Activated naive CD4-positive, alpha-beta T cell treated with anti-CD3 and anti-CD28 coated beads, Interleukin-2, amount 10 ng/mL, durations not matched to agents 7 days and 5 days (primary cell): ENCODE measurements at regions not wholly inside any gene's neighbourhood (a gene's known extent, or its start where the extent isn't known, plus 50 kb on each side); places are given as distances from the start of the nearest gene placed in this dataset.

Source experiments
- CTCF ChIA-PET: fragments of 350-600 bp; sonication (Branson Sonifier 250); formaldehyde crosslinking; loops from one replicate; lab custom pipeline; 2021; ENCODE audit warnings: antibody characterized with exemption; lab: Charles Lee
- DNase-seq: peaks from one replicate; pipeline ENCODE4 v3.0.0-alpha.2; 2020
- H3K27ac Mint-ChIP-seq: one replicate; pipeline ENCODE4 v1.8.0; 2021; ENCODE audit warnings: mild to moderate bottlenecking, moderate library complexity, mixed read lengths
- H3K27me3 Mint-ChIP-seq: one replicate; pipeline ENCODE4 v1.8.0; 2021; ENCODE audit warnings: mild to moderate bottlenecking, mixed read lengths
- H3K36me3 Mint-ChIP-seq: one replicate; pipeline ENCODE4 v1.8.0; 2021; ENCODE audit warnings: mixed read lengths
- H3K4me1 Mint-ChIP-seq: one replicate; pipeline ENCODE4 v1.8.0; 2021; ENCODE audit warnings: mixed read lengths
- H3K4me3 Mint-ChIP-seq: one replicate; pipeline ENCODE4 v1.8.0; 2021; ENCODE audit warnings: mild to moderate bottlenecking, moderate library complexity, mixed read lengths
- H3K9me3 Mint-ChIP-seq: one replicate; pipeline ENCODE4 v1.8.0; 2021; ENCODE audit warnings: mixed read lengths

DNA sequence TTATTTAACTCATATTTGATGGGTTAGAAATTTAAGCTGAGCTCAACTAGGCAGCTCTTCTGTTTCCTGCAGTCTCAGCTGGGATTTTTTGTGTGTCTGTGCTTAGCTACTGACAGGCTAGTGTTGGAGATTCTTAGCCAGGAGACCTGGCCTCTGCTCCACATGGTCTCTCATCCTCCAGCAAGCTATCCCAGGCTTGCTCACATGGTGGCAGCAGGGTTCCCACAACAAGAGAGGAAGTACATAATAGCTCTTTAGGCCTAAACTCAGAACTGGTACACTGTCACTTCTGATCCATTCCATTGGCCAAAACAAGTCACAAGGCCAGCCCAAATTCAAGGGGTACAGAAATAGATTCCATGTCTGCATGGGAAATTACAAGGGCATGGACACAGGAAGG is 406.2 kb downstream of the SUCLA2 start:
- CTCF ChIA-PET: interaction anchor here (1.0 kb wide), 1 partner anchor 180 kb away, joined by 4 read pairs; no protein-coding TSS in a partner anchor
- no peaks in the 10 kb centered on the region for H3K4me1 Mint-ChIP-seq
- no peak overlapping the region for H3K4me3 Mint-ChIP-seq
- peaks cover 22% of the 10 kb centered on the region for H3K9me3 Mint-ChIP-seq
- no peak for DNase-seq
- no peaks in the 10 kb centered on the region for H3K36me3 Mint-ChIP-seq
- H3K27me3 Mint-ChIP-seq: no peaks in the 10 kb centered on the region
- H3K27ac Mint-ChIP-seq: no peak overlapping the region

DNA sequence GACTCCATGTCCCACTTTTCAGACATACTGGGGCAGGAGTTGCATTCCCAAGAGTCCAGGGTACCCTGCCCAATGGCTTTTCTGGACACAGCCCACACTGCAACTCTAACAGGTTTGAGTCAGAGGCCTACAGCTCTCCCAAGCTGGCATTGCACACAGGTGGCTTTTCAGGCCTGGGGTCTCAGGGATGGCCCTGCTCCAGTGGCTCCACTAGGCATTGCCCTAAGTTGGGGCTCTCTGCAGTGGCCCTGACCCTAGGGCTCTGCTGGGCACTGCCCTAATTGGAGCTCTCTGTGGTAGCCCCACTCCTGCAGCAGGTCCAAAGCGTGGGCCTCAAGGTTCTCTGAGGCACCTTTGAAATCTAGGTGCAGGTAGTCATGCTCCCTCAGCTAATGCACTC is 408.8 kb downstream of the SUCLA2 start:
- Mint-ChIP-seq H3K36me3 (no peaks in the 10 kb centered on the region), H3K4me3 (no peak overlapping the region), H3K4me1 (no peaks in the 10 kb centered on the region), H3K27ac (no peak overlapping the region), H3K27me3 (no peaks in the 10 kb centered on the region), H3K9me3 (peaks cover 22% of the 10 kb centered on the region)
- no peak for DNase-seq
- CTCF ChIA-PET: no interaction called here

DNA sequence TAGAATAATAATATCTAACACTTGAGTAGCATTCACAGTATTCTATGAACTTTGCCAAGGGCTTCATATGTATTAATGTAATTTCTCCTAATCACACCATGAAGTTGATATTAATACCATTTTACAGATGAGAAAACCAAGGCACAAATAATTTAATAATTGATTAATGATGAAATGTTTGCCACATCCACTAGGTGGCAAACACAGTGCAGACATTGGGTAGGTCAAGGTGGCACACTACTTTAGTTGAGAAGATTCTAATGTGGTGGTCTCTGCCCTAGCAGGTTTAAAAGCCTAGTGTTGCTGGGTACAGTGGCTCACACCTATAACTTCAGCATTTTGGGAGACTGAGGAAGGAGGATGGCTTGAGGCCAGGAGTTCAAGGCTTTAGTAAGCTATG is 412.4 kb downstream of the SUCLA2 start:
- no peaks in the 10 kb centered on the region for H3K27me3 Mint-ChIP-seq
- H3K4me1 Mint-ChIP-seq: no peaks in the 10 kb centered on the region
- H3K36me3 Mint-ChIP-seq: no peaks in the 10 kb centered on the region
- no peak overlapping the region for H3K4me3 Mint-ChIP-seq
- CTCF ChIA-PET: no interaction called here
- no peak for DNase-seq
- peaks cover 20% of the 10 kb centered on the region for H3K9me3 Mint-ChIP-seq
- H3K27ac Mint-ChIP-seq: no peak overlapping the region

DNA sequence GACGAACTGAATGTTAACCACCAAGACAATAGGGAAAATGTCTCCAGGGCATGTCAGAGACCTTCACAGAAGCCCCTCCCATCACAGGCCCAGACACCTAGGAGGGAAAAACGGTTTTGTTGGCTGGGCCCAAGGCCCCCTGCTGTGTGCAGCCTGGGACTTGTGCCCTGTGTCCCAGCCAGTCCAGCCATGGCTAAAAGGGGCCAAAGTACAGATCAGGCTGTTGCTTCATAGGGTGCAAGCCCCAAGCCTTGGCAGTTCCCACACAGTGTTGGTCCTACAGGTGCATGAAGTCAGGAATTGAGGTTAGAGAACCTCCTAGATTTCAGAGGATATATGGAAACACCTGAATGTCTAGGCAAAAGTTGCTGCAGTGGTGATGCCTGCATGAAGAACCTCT is 428.7 kb downstream of the SUCLA2 start:
- no peaks in the 10 kb centered on the region for H3K27me3 Mint-ChIP-seq
- peaks cover 52% of the 10 kb centered on the region for H3K9me3 Mint-ChIP-seq
- H3K36me3 Mint-ChIP-seq: no peaks in the 10 kb centered on the region
- H3K4me1 Mint-ChIP-seq: no peaks in the 10 kb centered on the region
- no peak overlapping the region for H3K4me3 Mint-ChIP-seq
- no peak for DNase-seq
- CTCF ChIA-PET: no interaction called here
- H3K27ac Mint-ChIP-seq: no peak overlapping the region

DNA sequence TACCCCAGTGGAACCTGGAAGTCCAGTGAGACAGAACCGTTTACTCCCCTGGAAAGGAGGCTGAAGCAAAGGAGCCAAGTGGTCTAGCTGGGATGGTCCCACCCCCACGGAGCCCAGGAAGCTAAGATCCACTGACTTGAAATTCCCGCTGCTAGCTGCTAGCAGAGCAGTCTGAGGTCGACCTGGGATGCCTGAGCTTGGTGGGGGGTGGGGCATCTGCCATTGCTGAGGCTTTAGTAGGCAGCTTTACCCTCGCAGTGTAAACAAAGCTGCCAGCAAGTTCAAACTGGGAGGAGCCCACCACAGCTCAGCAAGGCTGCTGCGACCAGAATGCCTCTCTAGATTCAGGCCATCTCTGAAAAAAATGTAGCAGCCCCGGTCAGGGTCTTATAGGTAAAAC is 437.0 kb downstream of the SUCLA2 start:
- peaks cover 23% of the 10 kb centered on the region for H3K9me3 Mint-ChIP-seq
- no peaks in the 10 kb centered on the region for H3K27me3 Mint-ChIP-seq
- no peak overlapping the region for H3K4me3 Mint-ChIP-seq
- H3K27ac Mint-ChIP-seq: no peak overlapping the region
- DNase-seq: no peak
- no peaks in the 10 kb centered on the region for H3K4me1 Mint-ChIP-seq
- no peaks in the 10 kb centered on the region for H3K36me3 Mint-ChIP-seq
- CTCF ChIA-PET: no interaction called here

DNA sequence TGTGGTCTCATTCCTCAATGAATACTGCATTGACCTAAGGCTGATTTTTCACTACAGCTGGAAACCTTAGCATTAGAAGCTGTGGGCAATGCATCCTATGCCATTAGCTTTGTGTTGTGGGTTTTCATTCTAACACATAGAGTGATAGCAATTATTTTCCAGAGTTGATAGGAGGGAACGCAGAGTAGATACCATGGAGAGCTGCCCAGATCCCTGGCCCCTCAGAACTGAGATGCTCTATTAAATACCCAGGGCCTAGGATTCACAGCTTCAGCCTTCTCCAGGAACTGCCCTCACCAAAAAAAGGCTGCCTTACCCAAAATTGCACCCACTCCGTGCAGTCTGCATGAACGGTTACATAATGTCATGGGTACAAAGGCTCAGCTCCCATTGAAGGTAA is 444.4 kb downstream of the SUCLA2 start:
- CTCF ChIA-PET: no interaction called here
- no peaks in the 10 kb centered on the region for H3K4me1 Mint-ChIP-seq
- H3K4me3 Mint-ChIP-seq: no peak overlapping the region
- no peak for DNase-seq
- H3K27me3 Mint-ChIP-seq: no peaks in the 10 kb centered on the region
- no peaks in the 10 kb centered on the region for H3K36me3 Mint-ChIP-seq
- H3K9me3 Mint-ChIP-seq: no peaks in the 10 kb centered on the region
- H3K27ac Mint-ChIP-seq: no peak overlapping the region

DNA sequence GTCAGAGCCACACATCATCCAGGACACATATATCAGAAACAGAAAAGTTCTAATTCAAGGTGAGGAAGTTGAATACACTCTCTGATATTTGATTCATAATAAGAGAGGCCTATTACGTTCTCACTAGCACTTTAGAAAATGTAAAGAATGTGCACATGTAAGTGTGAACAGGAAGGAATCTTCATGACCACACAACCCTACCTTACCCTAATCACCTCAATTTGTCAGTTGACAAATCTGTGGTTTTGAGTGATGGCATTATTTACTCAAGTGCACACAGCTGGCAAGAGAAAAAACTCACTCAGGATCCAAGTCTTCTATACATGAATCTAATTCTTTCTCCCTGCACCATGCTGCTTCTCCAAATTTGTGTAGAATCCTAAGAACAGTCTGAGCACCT is 445.8 kb downstream of the SUCLA2 start:
- CTCF ChIA-PET: no interaction called here
- Mint-ChIP-seq H3K4me1 (no peaks in the 10 kb centered on the region), H3K27ac (no peak overlapping the region), H3K9me3 (no peaks in the 10 kb centered on the region), H3K27me3 (no peaks in the 10 kb centered on the region), H3K4me3 (no peak overlapping the region), H3K36me3 (no peaks in the 10 kb centered on the region)
- no peak for DNase-seq

DNA sequence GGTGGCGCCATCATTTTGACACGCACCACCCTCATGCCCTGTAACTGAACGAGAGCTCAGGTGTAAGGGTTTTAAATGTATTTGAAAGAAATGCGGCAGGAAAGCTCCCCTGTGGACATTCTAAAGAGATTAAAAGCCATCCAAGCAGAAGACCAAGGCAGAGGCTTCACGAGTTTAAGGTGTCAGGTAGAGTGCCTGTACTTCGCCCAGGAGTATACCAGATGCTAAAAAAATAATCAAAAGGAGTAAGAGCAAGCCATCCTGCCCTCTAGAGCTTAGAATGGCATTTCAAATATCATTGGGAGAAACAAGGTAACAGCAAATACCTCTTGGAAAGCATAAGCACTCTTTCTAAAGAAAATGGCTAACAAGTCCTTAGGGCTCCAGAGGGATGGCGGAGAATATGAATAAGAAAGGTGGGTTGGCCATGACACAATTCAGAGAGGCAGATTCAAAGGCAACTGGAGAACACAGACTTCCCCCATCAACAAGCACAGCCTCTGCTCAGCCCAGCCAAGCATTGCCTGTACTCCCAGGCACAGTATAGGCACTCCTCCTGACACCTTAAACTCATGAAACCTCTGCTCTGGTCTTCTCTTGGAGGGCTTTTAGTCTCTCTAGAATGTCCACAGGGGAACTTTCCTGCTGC is 447.6 kb downstream of the SUCLA2 start:
- no peaks in the 10 kb centered on the region for H3K9me3 Mint-ChIP-seq
- no peak overlapping the region for H3K4me3 Mint-ChIP-seq

DNA sequence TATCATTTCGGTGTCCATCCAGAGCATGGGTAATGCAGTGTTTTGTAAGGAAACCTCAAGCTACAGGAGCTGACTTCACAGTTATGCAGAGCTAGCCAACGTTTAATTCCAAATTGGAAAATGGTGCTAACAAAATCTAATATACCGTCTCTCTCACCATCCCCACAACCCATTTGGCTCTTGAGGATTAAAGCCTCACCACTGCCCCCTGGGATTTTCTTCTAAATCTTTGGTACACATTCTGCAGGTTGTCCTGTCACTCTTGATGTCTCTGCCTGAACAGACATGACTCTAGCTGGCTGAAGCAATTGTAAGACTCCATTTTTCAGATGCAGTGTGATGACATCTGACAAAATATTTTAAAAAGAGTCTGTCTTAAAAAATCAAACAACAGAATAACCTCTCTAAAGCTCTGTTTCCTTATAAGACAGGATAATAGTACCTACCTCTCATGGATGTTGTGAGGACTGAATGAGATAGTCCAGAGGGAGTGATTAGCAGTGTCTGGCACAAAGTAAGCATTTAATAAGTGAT is 451.8 kb downstream of the SUCLA2 start:
- DNase-seq: no peak
- H3K4me3 Mint-ChIP-seq: no peak overlapping the region
- H3K27ac Mint-ChIP-seq: no peak overlapping the region
- CTCF ChIA-PET: no interaction called here
- H3K36me3 Mint-ChIP-seq: no peaks in the 10 kb centered on the region
- no peaks in the 10 kb centered on the region for H3K27me3 Mint-ChIP-seq
- H3K4me1 Mint-ChIP-seq: no peaks in the 10 kb centered on the region
- H3K9me3 Mint-ChIP-seq: no peaks in the 10 kb centered on the region

More for the DNA sequence above, 447.6 kb downstream of the SUCLA2 start:
- no peak overlapping the region for H3K27ac Mint-ChIP-seq
- no peak for DNase-seq
- H3K4me1 Mint-ChIP-seq: no peaks in the 10 kb centered on the region
- no peaks in the 10 kb centered on the region for H3K27me3 Mint-ChIP-seq
- H3K36me3 Mint-ChIP-seq: no peaks in the 10 kb centered on the region
- CTCF ChIA-PET: no interaction called here

DNA sequence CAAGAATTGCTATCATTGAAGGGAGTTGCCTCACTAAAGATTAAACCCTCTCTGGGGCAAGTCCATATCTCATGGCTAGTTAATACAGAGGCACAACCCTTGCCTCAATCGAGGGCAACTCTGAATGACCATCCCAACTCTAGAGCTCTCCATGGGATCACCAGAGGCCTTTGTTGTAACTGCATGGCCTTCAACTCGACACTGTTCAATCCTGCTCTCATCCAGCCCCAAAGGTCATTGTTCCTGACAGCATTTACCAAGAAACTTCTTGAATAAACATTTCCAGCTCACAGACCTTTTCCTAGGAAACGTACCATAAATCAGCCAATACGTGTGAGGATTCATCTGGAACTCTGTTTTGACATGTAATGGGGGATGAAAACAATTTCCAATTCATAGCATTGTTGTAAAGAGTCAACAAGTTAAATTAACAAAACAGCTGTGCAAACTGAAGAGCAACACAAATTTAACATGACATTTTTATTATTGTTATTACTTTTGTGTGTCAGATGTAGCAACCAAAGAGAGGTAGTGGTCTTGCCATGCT is 452.7 kb downstream of the SUCLA2 start:
- Mint-ChIP-seq H3K4me3 (no peak overlapping the region), H3K27ac (no peak overlapping the region), H3K36me3 (no peaks in the 10 kb centered on the region), H3K9me3 (no peaks in the 10 kb centered on the region), H3K27me3 (no peaks in the 10 kb centered on the region), H3K4me1 (no peaks in the 10 kb centered on the region)
- DNase-seq: no peak
- CTCF ChIA-PET: no interaction called here

DNA sequence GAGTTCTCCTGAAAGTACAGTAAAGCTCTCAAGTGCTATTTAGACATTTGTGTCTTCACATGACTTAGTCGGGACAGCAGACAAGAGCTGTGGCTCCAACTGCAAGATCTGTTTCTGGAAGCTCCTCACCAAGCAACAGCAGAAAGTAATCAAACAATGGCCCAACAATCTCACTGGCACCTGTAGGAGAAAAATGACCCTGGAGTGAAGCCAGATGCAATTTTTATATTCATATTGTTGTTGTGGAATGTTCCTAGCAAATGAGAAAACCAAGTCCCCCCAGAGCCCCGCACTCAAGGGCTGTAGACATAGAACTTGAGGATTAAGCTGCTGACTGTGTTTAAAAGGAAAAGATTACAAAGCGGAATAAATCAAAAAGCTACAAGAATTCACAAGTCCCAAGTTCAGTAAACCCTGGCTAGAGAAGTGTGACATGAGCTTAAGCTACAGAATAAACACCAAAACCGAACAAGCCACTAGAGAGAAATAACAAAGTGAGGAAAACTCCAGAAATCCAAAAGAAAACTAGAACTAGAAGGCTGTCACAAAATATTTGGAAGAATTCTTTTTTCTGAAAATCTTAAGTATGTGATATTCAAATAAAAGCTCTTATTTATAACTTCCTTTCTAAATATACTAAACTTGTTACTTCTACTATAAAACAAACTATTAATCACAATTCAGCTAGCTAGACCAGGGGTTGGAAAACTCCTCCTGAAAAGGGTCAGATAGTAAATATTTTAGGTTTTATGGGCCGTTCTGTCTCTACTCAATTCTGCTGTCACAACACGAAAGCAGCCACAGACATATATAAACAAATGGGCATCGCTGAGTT is 454.5 kb downstream of the SUCLA2 start:
- H3K27ac Mint-ChIP-seq: no peak overlapping the region
- H3K9me3 Mint-ChIP-seq: no peaks in the 10 kb centered on the region
- DNase-seq: no peak
- no peaks in the 10 kb centered on the region for H3K36me3 Mint-ChIP-seq
- H3K4me1 Mint-ChIP-seq: no peaks in the 10 kb centered on the region
- no peak overlapping the region for H3K4me3 Mint-ChIP-seq
- no peaks in the 10 kb centered on the region for H3K27me3 Mint-ChIP-seq
- CTCF ChIA-PET: no interaction called here

DNA sequence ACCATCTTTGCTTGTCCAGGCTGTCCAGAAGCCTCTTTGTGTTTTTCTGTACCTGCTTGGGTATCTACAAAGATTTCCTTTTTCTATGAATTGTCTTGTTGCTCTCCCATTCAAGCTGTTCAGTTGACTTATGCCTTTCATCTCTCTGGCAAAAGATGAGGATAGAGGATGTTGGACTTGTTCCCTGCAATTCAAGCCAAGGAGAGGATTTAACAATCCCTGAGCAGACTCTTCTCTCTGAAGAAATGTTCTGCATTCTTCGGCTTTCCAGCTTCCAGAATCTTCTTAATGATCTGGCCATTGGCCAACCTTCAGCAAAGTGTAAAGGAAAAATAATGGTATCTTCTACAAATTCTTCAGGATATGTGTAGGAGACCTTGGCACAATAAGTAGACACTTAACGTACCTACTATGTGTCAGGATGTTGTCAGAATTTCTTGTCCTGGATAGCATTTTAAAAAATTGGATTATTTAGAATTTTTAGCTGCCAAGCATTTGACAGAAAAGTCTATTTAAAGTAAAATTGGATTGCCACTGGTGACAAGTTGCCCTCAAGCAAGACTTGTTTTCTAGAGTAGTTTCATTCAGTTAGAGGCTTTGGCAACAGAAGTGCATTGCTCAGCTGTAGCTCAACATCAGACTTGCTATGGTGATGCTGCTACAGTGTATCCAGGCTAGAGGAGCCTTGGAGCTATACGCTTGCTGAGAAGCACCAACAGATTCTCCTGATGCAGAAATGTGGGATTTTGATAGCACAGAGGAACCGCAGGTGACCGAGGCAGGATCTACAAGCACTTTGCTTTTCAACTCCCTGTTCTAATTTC is 455.7 kb downstream of the SUCLA2 start:
- Mint-ChIP-seq H3K36me3 (no peaks in the 10 kb centered on the region), H3K27ac (no peak overlapping the region), H3K4me1 (no peaks in the 10 kb centered on the region), H3K4me3 (no peak overlapping the region), H3K27me3 (no peaks in the 10 kb centered on the region), H3K9me3 (no peaks in the 10 kb centered on the region)
- no peak for DNase-seq
- CTCF ChIA-PET: interaction anchor here (0.8 kb wide), 1 partner anchor 25 kb away, joined by 3 read pairs; no protein-coding TSS in a partner anchor

DNA sequence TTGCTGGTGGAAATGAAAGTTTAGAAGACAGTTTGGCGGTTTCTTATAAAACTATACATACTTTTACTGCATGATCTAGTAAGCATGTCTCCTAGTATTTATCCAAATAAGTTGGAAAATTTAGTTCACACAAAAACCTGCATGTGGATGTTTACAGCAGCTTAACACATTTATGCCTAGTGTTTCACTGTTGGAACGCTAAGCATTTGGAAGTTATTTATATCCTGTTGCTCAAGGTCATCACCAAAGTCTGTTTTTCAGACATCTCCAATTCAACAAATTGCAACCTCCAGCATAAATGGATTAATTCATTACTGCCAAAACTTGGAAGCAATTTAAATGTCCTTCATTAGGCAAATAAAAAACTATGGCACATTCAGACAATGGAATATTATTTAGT is 461.8 kb downstream of the SUCLA2 start:
- CTCF ChIA-PET: no interaction called here
- no peak for DNase-seq
- no peaks in the 10 kb centered on the region for H3K36me3 Mint-ChIP-seq
- H3K4me3 Mint-ChIP-seq: no peak overlapping the region
- H3K27me3 Mint-ChIP-seq: no peaks in the 10 kb centered on the region
- H3K4me1 Mint-ChIP-seq: no peaks in the 10 kb centered on the region
- peaks cover 4% of the 10 kb centered on the region for H3K9me3 Mint-ChIP-seq
- H3K27ac Mint-ChIP-seq: no peak overlapping the region

DNA sequence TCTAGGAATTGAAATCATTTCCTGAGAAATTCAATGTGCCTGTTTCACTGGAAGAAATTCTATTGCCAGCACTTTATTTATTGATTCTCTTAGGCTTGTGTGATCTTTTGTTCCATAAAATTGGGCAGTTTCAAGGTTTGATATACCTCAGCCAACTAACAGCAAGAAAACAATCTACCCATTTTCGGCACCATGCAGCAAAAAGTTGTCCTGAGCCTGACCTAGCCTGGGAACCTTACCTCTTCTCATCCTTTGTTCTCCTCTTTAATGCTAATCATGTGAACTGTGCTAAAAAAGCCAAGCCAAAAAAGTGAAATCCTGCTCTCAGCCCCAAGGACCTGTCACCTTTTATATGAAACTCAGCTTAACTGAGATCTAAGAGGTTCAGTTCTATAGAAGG is 477.3 kb downstream of the SUCLA2 start:
- Mint-ChIP-seq H3K4me1 (no peaks in the 10 kb centered on the region), H3K36me3 (no peaks in the 10 kb centered on the region), H3K9me3 (no peaks in the 10 kb centered on the region), H3K4me3 (no peak overlapping the region), H3K27me3 (no peaks in the 10 kb centered on the region), H3K27ac (no peak overlapping the region)
- CTCF ChIA-PET: no interaction called here
- no peak for DNase-seq
